ENCODE measurements at regions not wholly inside any gene's neighbourhood (a gene's known extent, or its start where the extent isn't known, plus 50 kb on each side); places are given as distances from the start of the nearest gene placed in this dataset.
"Not testable (repeated sequence)": the region's sequence is repeated elsewhere in the genome, so short reads cannot be mapped to it uniquely, and the experiment has no call there.

DNA sequence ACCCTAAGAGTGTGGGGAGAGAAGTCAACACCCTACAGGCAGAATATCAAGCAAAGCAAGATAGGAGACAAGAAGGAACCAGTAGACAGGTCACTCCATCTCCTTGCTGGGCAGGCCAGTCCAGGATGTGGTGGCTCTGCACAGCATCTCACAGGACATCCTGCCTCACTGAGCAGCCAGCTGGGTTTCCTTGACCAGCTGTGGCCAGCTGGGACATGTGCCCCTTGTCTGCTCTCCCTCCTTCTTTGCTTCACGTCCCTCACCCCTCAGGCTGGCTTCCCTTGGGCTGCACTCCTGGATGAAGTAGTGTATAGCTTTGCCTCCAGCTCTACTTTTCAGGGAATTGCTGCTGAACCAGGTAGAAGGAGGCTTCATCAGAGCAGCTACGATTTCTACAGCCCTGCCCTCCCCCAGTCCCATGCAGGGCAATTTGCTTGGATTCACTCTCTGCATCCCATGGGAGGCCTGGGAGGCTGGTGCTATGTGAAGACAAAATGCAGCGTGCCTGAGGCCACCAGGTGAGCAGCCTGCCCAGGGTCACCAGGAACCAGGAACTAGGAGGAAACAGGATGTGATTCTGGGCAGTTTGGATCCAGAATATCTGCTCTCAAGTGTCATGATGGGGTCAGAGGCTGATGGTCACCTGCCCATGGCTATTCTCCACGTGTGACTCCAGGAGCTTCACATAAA is 110.0 kb upstream of the PMEPA1 start:
- TF ChIP-seq, protein P1, sequence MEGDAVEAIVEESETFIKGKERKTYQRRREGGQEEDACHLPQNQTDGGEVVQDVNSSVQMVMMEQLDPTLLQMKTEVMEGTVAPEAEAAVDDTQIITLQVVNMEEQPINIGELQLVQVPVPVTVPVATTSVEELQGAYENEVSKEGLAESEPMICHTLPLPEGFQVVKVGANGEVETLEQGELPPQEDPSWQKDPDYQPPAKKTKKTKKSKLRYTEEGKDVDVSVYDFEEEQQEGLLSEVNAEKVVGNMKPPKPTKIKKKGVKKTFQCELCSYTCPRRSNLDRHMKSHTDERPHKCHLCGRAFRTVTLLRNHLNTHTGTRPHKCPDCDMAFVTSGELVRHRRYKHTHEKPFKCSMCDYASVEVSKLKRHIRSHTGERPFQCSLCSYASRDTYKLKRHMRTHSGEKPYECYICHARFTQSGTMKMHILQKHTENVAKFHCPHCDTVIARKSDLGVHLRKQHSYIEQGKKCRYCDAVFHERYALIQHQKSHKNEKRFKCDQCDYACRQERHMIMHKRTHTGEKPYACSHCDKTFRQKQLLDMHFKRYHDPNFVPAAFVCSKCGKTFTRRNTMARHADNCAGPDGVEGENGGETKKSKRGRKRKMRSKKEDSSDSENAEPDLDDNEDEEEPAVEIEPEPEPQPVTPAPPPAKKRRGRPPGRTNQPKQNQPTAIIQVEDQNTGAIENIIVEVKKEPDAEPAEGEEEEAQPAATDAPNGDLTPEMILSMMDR (IDR thresholded peaks at IDR 0.05), result no peak
- TF ChIP-seq ZFX (IDR thresholded peaks at IDR 0.05; ENCODE audit: borderline replicate concordance), result no peak
- no peak overlapping the region for H3K27ac ChIP-seq

DNA sequence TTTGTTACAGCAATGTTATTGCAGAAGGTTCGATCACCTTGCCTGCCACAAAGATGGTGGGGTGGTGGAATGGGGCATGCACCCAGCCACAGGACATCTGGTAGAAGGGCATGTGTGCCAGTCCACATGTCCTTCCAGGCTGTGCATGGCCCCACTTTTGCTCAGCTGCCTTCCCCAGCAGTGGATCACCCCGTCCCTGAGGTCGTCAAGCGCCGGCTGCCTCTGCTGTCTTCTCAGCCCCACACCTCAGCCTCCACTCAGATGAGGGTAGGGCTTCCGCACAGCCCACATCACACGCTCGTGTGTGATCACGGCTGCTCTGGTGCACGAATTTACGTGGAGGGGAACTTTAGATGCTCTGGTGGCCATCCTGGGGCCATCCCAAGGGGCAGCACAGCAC is 109.5 kb upstream of the PMEPA1 start:
- TF ChIP-seq, protein P1 (IDR thresholded peaks at IDR 0.05), result no peak
- no peak for TF ChIP-seq ZFX (IDR thresholded peaks at IDR 0.05; ENCODE audit: borderline replicate concordance)

DNA sequence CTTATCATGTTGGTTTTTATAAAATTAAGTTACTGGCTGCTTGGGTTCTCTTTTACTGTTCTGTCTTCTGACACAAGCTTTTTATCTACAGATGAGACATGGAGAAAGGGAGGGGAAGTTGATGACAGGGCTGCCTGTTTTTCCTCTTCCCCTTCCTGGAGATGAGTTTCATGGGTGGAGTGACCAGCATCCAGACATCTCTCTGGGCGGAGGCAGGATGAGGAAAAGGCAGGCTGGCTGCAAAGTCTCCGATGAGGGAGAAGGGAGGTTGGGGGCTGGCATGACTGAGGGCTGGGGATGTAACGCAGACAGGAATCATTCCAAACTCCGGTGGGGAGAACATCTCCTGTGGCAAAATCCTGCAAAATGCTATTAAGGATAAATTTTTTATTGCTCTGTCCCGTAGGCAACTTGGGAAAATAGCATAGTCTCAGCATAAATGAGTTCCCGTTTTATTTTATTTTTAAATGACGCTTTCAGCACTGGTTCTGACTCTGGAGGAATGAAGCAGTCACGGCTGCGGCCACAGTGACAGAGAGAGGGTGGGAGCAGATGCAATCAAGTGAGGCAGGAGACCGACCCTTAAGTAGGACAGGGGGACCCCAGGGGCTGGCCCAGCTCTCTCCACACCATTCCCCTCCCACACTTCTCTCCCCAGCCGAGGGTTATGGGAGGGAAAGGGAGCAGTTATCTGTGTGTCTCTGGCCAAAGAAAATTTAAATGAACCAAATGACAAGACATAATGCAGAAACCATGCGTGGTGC is 108.8 kb upstream of the PMEPA1 start:
- TF ChIP-seq, protein P1 (IDR thresholded peaks at IDR 0.05), result no peak
- TF ChIP-seq ZFX (IDR thresholded peaks at IDR 0.05; ENCODE audit: borderline replicate concordance), result no peak
- no peak overlapping the region for H3K27ac ChIP-seq

More for the DNA sequence above, 109.5 kb upstream of the PMEPA1 start:
- H3K27ac ChIP-seq, result no peak overlapping the region

DNA sequence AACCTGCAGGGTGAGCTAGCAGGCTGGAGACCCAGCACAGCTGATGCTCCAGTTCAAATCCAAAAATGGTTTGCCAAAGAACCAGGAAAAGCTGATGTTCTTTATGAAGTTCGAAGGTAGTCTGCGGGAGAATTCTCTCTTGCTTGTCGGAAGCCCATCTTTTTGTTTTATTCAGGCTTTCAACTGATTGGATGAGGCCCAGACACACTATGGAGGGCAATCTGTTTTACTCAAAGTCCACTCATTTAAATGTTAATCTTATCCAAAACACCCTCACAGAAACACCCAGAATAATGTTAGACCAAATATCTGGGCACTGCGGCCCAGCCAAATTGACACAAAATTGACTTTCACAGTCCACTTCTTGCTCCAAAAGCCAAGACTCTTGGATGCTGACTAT is 105.6 kb upstream of the PMEPA1 start:
- TF ChIP-seq, protein P1 (IDR thresholded peaks at IDR 0.05), result no peak
- no peak for TF ChIP-seq ZFX (IDR thresholded peaks at IDR 0.05; ENCODE audit: borderline replicate concordance)
- no peak overlapping the region for H3K27ac ChIP-seq

DNA sequence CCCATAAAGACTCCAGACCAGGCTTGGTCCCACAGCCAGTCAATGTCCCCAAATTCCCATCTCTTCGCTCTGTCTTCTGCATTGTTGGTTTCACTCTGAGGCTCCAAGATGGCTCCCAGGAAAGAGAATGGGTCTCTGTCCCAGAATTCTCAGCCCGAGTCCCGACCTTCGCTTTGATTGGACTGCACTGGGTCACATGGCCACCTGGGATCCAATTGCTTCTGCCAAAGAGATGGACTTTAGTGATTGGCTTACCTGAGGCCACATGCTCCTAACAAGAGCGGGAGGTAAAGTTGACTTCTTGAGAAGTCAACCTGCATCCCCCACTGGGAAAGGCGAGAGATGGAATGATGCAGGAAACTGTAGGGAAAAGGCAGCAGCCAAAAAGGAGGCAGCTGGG is 104.7 kb upstream of the PMEPA1 start:
- H3K27ac ChIP-seq, result no peak overlapping the region
- TF ChIP-seq ZFX (IDR thresholded peaks at IDR 0.05; ENCODE audit: borderline replicate concordance), result no peak
- TF ChIP-seq, protein P1 (IDR thresholded peaks at IDR 0.05), result no peak

DNA sequence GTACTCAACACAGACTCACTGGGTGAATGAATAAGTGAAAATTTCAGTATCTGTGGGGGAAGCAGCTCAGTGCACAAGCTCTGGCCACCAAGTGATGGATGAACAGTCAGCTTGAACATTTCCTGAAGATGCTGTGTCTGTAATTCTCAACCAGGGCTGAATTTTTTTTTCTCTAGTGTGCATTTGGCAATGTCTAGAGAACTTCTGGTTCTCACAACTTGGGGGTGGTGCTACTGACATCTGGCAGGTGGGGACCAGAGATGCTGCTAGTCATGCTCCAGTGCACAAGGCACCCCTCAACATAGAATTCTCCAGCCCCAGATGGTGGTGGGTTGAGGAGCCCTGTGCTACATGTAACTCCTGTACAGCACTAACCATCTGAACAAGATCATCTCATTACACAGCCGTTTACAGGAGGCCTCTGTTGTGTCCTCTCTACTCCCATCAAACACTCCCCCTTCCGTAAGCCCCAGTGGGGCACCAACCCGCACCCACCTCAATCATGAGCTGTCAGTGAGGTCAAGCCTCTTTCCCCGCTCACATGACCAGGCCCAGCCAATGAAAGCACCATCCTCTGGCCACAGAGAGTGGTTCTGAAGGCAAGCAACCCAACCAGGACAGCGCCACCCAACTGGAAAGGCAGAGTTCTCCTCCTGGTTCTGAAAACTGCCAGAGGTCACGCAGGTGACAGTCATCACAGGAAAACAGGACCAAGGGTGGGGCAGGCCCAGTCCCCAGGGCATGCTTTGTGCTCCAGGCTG is 103.9 kb upstream of the PMEPA1 start:
- H3K27ac ChIP-seq, result no peak overlapping the region
- TF ChIP-seq, protein P1 (IDR thresholded peaks at IDR 0.05), result no peak
- TF ChIP-seq ZFX (IDR thresholded peaks at IDR 0.05; ENCODE audit: borderline replicate concordance), result no peak

DNA sequence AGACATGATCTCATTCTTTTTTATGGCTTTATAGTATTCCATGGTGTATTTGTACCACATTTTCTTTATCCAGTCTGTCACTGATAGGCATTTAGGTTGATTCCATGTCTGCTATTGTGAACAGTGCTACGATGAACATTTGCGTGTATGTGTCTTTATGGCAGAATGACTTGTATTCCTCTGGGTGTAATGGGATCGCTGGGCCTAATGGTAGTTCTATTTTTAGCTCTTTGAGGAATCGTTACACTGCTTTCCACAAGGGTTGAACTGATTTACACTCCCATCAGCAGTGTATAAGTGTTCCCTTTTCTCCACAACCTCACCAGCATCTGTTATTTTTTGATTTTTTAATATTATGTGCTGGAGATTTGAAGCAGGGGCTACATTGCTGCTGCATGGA is 102.8 kb upstream of the PMEPA1 start:
- H3K27ac ChIP-seq, result not testable (repeated sequence)

Measured in 22Rv1 (cell line).